ENCODE measurements at regions not wholly inside any gene's neighbourhood (a gene's known extent, or its start where the extent isn't known, plus 50 kb on each side); places are given as distances from the start of the nearest gene placed in this dataset.
"Not testable (repeated sequence)": the region's sequence is repeated elsewhere in the genome, so short reads cannot be mapped to it uniquely, and the experiment has no call there.

GRCh38 chr7:142495301-142495700 lies 237.4 kb upstream of the PRSS58 start:
- ATAC-seq = not testable (repeated sequence)

- no peak for ATAC-seq
Measured at GRCh38 chr7:142494021-142494420, 236.2 kb upstream of the PRSS58 start.

- ATAC-seq = no peak
Measured at GRCh38 chr7:142488842-142489241, 231.0 kb upstream of the PRSS58 start.

GRCh38 chr7:142488036-142488633 lies 230.3 kb upstream of the PRSS58 start:
- ATAC-seq = no peak

- ATAC-seq = not testable (repeated sequence)
Measured at GRCh38 chr7:142487565-142487964, 229.7 kb upstream of the PRSS58 start.

GRCh38 chr7:142487124-142487523 lies 229.3 kb upstream of the PRSS58 start:
- ATAC-seq = no peak

- no peak for ATAC-seq
Measured at GRCh38 chr7:142485617-142486226, 227.9 kb upstream of the PRSS58 start.

DNA sequence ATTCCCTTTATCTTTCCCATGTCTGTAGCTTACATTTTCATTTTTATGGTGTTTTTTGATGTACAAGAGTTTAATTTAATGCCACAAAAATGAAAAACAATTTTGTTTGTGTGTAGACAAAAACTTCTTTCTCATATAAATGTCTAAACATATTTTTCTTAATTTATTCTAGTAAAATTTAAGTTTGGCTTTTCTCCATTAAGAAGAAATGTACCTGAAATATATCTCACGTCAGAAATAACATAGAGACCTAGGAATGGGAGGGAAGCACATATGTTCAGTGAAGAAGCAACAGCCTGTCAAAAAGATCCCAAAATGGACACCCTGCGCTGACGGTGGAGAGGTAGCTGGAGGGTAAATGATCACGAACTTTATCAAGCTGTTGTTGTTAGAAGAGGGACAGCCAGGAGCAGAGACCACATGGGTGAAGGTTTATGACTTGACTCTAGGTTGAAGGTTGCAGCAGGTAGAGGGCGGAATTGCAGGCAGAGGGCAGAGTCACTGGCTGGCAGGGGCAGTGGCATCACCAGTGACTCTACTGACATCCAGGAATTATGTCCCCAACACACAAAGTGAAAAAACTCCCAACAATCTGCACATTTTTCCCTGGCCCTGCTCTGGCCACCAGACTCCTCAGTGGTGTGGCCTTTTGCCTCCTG lies 225.9 kb upstream of the PRSS58 start:
- no peak for ATAC-seq

- peak; percentile 81 to 84 for ATAC-seq
Measured at GRCh38 chr7:142482891-142483658, 225.2 kb upstream of the PRSS58 start.

DNA sequence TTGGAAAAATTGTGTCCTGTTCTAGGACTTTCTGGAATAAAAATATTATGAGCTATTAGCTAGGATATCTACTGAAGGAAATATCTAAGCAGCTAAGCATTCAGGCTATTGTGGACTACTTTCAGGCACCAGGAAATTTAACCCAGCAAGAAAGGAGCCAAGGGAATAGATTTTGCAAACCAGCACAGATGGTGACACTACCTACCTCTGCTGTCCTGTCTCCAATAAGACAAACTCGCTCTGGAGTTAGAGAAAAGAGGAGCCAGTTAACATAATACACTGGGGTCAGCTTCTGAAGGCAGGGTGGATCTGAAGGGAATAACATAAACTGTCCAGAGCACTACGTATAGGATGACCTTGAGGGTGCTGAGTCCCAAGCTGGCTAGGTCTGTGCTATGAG lies 223.7 kb upstream of the PRSS58 start:
- ATAC-seq = no peak

GRCh38 chr7:142478479-142479220 lies 220.8 kb upstream of the PRSS58 start:
- ATAC-seq = peak; percentile 39 to 50

DNA sequence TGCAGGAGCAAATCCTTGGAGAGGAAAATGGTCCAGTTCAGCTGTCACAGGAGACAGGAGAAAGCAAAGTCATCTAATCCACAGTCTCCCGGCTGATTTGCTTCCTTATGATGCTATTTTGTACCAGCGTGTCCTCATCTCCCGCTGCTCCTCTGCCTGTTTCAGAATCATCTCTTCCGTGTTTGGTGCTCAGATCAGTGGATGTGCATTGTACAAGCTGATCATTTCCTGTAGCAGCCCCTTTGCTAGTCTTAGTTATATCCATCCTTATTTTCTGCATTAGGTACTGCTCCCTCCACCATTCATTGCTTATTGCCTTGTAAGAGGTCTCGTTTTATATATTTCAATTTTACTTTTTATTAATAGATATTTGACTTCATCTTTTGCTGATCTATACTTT lies 219.9 kb upstream of the PRSS58 start:
- not testable (repeated sequence) for ATAC-seq

GRCh38 chr7:142477079-142477651 lies 219.3 kb upstream of the PRSS58 start:
- no peak for ATAC-seq

DNA sequence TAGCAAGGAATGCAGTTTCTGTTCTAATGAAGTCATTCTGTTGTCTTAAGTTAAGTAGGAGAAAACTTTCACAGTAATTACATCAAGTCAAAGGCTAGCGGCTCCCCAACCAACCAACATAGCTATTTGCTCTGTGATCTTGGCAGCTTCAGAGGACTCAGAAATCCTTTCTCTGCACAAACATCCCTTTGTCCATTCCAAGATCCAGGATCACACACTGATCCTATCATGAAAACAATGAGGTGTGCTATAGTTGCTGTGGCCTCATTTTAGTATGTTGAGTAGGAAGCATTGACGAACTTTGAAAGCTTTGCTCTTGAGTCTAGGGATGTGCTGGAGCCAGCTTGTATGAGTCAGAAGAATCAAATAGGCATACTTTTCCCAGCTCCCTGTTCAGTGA lies 218.2 kb upstream of the PRSS58 start:
- no peak for ATAC-seq

- ATAC-seq = no peak
Measured at GRCh38 chr7:142471820-142472219, 214.0 kb upstream of the PRSS58 start.

- no peak for ATAC-seq
Measured at GRCh38 chr7:142470544-142470830, 212.6 kb upstream of the PRSS58 start.

DNA sequence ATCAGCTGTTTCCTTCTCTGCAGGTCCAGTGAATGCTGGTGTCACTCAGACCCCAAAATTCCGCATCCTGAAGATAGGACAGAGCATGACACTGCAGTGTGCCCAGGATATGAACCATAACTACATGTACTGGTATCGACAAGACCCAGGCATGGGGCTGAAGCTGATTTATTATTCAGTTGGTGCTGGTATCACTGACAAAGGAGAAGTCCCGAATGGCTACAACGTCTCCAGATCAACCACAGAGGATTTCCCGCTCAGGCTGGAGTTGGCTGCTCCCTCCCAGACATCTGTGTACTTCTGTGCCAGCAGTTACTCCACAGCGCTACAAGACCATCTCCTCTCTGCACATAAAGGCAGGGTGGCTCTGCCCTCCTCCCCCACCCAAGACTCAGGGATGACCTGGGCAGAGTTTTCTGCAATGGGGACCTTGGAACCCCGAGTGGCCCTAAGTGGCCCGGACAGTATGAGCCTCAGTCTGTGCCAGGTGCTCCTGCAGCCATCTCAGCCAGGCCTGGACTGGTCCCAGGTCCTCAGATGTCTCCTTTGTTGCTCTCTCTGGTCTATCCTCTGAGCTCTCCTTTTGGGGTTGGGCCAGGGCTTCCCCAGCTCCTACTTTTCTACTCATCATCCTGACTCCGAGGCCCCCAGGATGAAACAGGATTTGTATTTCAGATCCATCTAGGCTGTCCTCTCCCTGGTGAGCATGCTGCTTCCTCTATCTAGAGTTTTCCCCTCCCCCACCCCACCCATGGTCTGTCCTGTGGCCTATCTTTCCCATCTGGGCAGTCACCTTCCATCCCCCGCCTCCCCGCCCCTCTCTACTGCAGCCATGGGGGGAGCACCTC lies 212.1 kb upstream of the PRSS58 start:
- peak in 1 of 2 donors; percentile 7 for ATAC-seq

GRCh38 chr7:142468871-142469665 lies 211.2 kb upstream of the PRSS58 start:
- no peak for ATAC-seq

DNA sequence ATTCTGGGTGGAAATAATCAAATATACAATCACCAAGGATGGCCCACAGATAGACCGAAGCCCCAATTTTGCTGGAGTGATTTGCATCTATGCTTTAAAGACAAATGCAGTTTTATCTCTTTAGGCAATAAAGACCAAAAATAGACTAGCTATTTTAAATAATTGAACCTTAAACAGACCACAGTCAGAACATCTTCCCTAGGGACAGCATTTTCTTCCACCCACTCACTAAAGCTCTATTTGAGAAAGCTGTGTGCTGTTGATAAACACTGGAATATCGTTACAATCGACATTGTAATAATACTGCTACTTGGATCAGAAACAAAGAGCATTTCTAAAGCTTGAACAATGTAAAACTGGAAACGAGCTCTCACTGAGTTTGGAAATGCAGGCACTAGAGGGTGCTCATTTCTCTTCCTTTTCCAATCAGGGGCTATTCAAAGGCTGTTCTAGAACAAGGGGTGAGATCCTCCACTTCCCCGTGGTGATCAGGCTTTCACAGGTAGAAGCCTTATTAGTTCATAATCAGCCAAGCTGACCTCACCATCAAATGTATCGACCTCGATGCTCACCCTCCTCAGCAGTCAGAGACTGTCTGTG lies 209.3 kb upstream of the PRSS58 start:
- not testable (repeated sequence) for ATAC-seq

DNA sequence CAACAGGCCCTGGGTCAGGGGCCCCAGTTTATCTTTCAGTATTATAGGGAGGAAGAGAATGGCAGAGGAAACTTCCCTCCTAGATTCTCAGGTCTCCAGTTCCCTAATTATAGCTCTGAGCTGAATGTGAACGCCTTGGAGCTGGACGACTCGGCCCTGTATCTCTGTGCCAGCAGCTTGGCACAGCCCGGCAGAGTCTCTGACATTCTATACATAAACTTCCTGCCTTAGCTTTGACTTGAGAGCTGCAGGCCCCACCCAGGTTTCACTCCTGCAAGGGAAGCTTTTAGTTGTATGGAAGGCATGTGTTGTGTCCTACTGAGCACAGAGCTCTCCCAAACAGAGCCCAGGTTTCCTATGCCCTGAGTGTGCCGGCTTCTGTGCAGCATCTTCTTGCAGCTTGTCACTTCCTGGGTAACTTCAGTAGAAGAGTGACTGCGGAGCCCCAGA lies 205.6 kb upstream of the PRSS58 start:
- ATAC-seq = peak; percentile 57 to 63
